GM13977 (cell line): ENCODE measurements at regions not wholly inside any gene's neighbourhood (a gene's known extent, or its start where the extent isn't known, plus 50 kb on each side); places are given as distances from the start of the nearest gene placed in this dataset.

Experiments used
- DNase-seq: peaks from one replicate; pipeline ENCODE4 v3.0.0; 2012; ENCODE audit warnings: low spot score
- CTCF ChIP-seq: IDR thresholded peaks from 2 replicates; pipeline ENCODE4 v1.5.1; 2012; ENCODE audit warnings: mild to moderate bottlenecking, control low read depth; ENCODE audit not compliant: insufficient read depth; ENCODE audit errors: extremely low read depth, missing control alignments
- in situ Hi-C: fragments of 300-500 bp; cut with MboI; formaldehyde crosslinking; loops from one replicate; pipeline ENCODE4 v1.12.0; 2022; ENCODE audit warnings: low sequenced_read_pairs, low pct_unique_long_range_greater_than_20kb, mixed read lengths, inconsistent platforms; ENCODE audit not compliant: unreplicated experiment

- DNase-seq: no peak
- no peak for TF ChIP-seq CTCF
- in situ Hi-C loops: no loop called here
Observed at GRCh38 chr9:27659001-27659400, 85.7 kb upstream of the C9orf72 start.

DNA sequence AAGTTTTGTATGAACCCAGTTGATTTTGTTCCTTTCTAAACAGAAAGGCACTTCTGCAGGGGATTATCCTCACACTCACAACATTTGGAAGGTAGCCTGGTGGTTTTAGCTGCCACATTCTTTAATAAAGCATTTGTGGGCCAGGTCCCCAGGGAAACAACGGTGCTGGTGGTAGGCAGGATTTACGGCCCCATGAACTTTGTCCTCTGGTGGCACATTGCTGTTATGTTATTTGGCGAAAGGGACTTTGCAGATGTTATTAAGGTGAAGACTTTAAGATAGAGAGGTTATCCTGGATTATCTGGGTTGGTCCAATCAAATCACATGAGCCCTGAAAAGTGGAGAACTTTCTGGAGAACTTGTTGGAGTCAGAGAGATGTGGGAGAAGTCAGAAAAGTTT, 86.3 kb upstream of the C9orf72 start:
- TF ChIP-seq CTCF: no peak
- in situ Hi-C loops: no loop called here
- no peak for DNase-seq

DNA sequence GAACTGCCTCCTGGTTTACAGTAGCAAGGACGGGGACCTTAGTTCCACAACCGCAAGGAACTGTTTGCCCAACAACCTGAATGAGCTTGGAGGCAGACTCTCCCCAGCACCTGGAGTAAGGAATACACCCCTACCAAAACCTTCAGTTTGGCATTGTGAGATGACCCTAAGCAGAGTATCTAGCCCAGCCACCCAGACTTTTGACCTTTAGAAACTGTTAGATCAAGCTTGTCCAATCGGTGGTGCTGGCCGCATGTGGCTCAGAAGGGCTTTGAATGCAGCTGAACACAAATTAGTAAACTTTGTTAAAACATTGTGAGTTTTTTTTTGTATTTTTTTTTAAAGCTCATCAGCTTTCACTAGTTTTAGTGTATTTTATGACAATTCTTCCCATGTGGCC, 86.9 kb upstream of the C9orf72 start:
- DNase-seq: no peak
- in situ Hi-C loops: no loop called here
- TF ChIP-seq CTCF: no peak

DNA sequence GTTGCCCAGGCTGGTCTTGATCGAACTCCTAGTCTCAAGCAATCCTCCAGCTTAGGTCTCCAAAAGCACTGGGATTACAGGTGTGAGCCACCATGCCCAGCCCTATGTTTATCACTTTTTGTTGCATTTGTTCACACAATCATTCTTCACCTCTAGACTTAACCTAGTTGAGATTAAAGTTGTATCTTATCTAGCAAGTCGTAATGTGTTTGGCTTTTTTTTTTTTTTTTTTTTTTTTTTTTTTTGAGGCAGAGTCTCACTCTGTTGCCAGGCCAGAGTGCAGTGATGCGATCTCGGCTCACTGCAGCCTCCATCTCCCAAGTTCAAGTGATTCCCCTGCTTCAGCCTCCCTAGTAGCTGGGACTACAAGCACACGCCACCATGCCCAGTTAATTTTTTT, 90.2 kb upstream of the C9orf72 start:
- no peak for TF ChIP-seq CTCF
- no peak for DNase-seq
- in situ Hi-C loops: no loop called here

DNA sequence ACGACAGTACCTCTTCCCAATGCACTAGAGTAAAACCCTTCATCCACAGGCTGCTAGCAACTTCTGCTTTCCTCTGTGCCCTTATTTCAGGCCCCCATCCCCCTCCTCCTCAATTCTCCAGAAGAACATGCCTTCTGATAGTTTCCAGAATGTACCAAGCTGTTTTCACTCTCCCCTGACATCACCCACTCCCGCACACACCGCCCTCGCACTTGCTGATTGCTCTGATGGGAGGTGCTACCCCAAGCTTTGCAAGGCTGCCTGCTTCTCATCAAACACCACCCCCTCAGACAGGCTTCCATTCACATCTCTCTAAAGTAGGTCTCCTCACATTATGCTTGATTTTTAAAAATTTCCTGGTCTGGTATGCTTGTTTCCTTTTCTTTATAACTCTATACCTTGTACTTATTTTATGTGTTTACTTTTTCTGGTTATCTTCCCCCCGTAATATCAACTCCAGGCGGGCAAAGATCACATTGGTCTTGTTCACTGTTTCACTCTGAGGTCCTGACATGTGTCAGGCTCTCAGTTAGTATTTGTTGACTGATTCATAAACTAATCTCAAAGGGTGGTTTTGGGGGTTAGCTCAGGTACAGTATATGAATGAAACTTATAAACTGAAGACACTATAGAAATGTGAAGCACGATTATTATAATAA, 91.0 kb upstream of the C9orf72 start:
- in situ Hi-C loops: no loop called here
- no peak for DNase-seq
- no peak for TF ChIP-seq CTCF

GRCh38 chr9:27665136-27665535, 91.9 kb upstream of the C9orf72 start:
- in situ Hi-C loops: no loop called here
- no peak for TF ChIP-seq CTCF
- no peak for DNase-seq

DNA sequence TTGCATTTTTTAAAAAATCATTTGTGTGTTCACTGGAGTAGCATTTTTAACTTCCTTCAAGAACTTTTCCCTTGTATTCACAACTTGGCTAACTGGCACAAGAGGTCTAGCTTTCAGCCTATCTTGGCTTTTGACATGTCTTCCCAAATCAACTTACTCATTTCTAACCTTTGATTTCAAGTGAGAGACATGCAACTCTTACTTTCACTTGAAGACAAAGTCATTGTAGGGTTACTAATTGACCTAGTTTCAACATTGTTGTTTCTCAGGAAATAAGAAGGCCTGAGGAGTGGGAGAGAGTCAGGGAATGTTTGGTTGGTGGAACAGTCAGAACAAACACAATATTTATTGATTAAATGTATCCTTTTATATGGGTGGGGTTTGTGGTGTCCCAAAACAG, 95.0 kb upstream of the C9orf72 start:
- no peak for DNase-seq
- TF ChIP-seq CTCF: no peak
- in situ Hi-C loops: no loop called here
